G401 (cell line): ENCODE measurements at regions not wholly inside any gene's neighbourhood (a gene's known extent, or its start where the extent isn't known, plus 50 kb on each side); places are given as distances from the start of the nearest gene placed in this dataset.

Experiments used
- DNase-seq: peaks from one replicate; pipeline ENCODE4 v3.0.0-alpha.2; 2015; ENCODE audit warnings: low spot score
- in situ Hi-C: cut with HindIII; loops from 2 replicates; pipeline ENCODE4 v1.10.0; 2016; ENCODE audit warnings: low sequenced_read_pairs, mixed read lengths

DNA sequence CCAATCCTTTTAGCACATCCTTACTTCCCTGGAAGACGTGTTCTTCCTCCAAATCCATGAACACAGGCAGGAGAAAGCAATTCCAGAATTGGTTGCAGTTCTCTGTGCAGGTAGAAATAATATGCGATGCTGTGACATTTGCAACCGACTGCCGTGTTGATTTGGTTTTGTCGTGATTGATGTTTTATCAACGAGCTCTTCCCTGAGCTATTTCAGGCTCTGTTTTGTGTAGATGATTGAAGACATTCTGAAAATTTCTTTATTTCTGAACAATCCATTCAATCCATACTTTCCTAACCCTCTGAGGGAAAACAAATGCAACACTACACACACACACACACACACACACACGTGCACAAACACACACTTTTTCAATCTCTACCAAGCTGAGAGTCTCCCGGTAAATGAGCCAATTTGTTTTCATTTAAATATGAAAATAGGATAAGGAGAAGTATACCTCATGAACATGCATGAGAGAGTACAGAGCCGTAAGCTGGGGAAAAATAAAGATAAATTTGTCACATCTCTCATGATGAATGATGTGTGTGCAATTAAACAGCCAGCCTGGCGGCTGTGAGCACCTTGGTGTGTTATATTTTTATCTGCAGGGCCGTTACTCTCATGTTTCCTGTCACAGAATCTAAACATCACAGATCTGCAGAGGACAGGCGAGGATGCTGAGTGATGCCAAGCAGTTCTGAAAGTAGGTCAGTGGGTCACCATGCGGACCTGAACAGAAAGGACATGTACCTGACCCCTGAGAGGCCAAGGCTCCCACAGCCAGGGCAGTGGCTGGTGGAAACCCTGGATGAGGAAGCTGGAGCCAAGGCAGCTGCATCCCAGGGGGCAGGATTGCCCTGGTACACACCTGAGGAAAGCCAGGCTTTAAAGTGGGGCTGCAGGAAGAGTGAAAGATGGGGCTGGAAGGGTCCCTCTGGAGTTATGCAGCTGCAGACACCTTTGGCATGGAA, 64.8 kb downstream of the PDCL3 start:
- no peak for DNase-seq
- in situ Hi-C loops: no loop called here

DNA sequence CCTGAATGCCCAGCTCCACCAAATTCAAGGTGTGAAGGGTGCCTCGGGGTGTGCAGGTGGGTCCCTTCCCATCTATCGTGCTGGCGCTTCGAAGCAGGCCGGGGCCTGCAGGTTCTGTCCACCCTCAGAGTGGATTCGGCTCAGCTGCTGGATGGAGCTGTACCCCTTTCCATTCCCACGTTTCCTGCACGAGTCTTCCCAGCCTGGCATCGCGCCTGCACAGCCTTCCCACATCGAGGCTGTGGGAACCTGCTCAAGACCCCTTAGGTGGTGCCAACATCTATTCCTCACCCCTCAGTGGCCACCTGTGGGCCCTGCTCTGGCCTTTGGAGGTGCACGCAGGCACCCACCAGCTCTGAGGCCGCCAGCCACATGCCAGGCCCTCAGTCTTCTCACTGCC, 65.7 kb downstream of the PDCL3 start:
- DNase-seq: no peak
- in situ Hi-C loops: no loop called here

DNA sequence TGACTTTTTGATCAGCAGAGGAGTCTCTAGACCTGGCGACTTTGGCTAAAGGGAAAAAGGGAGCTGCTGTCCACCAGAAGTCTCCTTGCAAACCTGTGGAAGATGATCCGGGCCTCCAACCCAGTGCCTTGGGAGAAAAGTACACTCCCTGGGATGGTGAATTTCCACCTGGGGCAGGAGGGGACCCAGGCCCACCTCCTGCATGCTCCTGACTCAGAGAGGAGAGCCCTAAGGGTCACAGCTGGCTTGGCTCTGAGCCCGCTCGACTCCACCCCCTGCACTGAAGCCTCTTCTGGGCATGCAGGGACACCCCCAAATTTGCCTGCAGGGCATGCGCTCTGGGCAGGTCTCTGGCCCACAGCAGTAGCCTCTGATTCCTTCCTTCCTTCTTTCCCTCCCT, 66.5 kb downstream of the PDCL3 start:
- no peak for DNase-seq
- in situ Hi-C loops: no loop called here

DNA sequence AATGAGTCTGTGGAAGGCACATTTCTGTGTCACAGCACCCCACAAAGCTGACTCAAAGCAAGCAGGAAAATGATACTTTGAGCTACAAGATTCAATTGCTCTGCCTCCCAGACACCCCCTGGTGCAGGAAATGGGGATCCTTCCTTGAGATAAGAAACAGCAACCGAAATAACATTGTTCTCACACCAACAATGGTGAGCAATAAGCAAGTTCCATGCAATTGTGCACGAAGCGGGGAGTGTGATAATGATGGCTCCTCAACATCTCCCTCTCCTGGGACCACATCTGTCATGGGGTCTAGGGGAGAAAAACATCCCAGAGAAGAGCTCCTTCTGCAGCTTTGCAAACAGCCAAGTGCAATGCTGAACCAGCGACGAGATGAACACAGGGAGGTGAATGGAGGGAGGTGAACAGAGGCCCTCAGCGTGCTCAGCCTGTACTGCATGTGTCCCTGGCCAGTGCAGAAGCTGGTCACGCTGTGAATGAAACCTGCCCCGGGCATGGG, 67.7 kb downstream of the PDCL3 start:
- DNase-seq: no peak
- in situ Hi-C loops: no loop called here

DNA sequence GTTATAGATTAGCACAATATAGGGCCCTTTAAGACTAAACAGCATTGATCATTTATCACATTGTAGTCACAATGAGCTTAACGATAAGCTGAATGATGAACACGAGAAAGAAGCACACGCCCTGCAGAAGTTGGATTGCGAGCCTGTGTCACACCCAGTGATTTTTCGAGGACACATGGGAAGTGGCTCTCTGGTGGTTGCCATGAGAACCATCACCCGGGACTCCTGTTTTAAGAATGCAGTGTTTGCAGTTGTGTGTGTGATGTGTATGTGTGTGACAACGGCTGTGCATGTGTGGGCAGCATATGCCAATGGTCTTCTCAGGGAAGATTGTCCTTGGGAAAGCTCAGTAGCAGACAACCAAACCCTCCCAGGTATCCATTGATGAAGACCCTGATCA, 69.2 kb downstream of the PDCL3 start:
- in situ Hi-C loops: no loop called here
- DNase-seq: no peak

DNA sequence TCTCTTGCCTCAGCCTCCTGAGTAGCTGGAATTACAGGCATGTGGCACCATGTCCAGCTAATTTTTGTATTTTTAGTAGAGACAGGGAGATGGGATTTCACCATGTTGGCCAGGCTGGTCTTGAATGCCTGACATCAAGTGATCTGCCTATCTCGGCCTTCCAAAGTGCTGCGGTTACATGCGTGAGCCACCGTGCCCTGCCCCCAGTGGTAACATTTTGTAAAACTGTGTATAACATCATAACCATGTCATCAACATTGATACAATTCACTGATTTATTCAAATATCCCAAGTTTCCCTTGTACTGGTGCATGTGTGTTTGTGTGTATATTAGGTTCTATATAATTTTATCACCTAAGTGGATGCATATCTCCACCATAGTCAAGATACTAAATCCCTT, 70.0 kb downstream of the PDCL3 start:
- no peak for DNase-seq
- in situ Hi-C loops: no loop called here

DNA sequence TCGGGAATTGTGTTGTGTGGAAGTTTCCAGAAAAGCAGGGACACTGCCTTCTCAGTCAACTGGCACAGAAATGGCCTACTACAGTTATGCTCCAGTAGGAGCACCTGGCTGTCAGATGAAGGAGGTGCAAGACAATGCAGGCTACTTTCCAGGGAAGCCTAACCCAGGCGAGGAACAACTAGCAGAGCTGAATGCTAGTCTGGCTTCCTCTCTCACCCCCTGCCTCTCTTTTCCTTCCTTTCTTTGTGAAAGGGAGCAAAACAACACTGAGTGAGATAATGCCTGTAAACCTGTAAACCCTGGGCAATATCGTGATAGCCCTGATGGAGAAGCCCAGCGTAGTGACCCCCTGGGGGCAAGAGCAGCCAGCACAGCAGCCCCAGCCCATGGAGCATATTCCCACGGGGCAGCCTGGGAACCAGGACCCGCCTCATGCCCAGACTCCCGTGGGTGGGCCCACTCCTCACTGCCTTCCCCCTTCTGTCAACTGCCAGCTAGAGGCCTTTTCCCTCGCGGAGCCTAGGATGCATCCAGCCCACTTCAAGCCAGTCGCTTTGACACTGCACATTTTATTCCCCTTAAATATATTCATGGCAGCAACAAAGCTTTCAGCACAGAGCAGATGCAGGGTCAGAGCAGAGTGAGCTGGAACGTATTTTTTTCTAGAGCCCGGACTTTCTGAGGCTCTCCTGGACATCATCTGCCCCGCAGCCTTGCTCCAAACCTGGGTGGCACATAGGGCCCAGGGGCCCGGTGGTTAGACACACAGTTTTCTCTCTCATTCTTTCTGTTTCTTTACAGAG, 77.0 kb downstream of the PDCL3 start:
- DNase-seq: no peak
- in situ Hi-C loops: no loop called here

DNA sequence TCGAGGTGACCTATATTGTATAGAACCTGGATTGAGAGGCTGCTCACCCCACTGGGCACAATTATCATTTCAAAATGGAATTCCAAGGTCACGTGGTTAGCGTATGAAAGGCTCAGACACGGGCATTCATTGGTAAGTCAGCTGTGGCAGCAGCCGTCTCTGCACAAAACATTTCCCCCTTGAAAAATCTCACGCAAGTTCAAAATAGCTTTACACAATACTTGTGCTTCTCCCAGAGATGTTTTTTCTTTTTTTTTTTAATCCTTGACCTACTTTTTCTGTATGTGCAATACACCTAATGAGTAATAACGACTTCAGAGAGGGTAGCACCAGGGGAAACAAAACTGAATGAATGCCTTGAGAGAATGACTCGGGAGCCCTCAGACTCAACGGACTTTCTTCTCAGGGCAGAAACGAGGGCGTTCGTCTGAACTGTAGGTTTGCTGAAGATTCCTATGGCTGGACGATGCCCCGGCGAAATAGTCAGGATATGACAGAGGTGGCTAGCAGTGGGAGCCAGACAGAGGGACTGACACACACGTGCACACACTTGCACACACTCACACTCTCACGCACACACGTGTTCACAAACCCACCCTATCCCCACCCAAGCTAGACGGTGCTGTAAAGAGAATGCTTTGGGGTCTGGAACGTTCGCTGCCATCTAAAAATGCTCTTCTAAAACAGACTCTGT, 77.8 kb downstream of the PDCL3 start:
- DNase-seq: no peak
- in situ Hi-C loops: no loop called here

DNA sequence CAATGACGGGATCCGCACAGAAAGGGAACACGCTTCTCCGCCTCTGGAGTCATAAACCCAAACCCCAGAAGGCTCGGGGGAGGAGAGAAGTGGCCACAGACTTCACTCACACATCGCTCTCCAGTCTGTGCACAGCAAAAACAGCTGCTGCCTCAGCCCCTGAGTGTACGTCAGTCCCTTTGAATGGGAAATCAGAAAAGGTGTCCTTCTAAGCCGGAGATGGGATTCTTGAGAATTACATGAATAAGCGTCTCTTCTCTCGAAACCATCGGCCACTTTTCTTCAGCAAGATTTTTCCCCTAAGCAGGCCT, 78.3 kb downstream of the PDCL3 start:
- in situ Hi-C loops: no loop called here
- DNase-seq: no peak

DNA sequence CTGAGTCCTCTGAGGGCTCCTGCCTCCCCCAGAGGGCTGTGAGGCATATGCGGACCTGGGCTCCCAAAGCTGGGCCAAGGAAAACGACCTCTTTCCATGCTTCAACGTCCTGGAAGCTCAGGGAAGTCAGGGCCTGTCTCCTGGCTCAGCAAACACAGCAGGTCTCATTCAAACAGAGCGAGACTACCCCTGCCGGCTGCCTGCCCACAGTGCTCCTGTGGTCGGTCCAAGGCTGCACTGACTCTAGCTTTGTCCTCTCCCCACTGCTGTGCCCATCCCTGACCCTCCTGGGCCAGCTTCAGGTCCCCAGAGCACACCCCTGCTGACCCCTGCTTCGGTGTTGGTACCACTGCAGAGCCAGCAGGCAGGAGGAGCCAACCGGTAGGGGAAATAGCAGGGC, 79.6 kb downstream of the PDCL3 start:
- in situ Hi-C loops: no loop called here
- DNase-seq: no peak

DNA sequence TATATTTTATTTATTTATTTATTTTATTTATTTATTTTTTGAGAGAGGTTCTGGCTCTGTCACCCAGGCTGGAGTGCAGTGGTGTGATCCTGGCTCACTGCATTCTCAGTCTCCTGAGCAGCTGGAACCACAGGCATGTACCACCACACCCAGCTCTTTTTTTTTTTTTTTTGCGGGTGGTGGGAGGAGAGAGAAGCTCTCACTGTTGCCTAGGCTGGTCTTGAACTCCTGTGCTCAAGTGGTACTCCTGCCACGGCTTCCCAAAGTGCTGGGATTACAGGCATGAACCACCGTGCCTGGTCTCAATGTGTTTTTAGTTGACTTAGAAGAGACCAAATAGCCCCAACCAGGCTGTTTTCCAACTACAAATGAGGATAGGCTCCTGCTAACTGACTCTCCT, 80.7 kb downstream of the PDCL3 start:
- DNase-seq: no peak
- in situ Hi-C loops: no loop called here

DNA sequence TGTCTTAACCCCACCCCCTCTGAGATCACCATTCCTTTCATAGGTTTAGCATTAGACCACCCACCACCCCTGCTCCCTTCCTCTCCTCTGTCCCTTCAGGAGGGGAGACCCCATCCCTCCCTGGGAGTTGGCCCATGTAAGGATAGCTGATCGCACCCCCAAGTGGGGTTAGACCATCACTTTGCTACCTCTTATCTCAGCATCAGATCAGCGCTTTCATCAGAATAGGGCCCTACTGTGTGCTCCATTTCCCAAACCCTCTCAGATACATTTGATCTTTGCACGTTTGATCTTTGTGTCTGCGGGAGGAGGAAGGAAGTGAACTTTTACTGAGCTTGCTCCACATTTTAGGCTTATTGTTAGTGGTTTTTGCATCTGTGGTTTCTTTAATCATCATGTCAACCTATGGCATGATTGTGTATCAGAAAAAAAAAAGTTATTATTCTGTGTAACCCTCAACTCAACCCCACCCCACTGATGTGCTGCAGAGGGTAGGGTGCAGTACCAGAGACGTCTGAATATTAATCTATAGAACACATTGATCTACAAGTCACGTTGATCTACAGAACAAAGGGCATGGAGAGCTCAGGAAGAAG, 81.2 kb downstream of the PDCL3 start:
- in situ Hi-C loops: no loop called here
- no peak for DNase-seq

DNA sequence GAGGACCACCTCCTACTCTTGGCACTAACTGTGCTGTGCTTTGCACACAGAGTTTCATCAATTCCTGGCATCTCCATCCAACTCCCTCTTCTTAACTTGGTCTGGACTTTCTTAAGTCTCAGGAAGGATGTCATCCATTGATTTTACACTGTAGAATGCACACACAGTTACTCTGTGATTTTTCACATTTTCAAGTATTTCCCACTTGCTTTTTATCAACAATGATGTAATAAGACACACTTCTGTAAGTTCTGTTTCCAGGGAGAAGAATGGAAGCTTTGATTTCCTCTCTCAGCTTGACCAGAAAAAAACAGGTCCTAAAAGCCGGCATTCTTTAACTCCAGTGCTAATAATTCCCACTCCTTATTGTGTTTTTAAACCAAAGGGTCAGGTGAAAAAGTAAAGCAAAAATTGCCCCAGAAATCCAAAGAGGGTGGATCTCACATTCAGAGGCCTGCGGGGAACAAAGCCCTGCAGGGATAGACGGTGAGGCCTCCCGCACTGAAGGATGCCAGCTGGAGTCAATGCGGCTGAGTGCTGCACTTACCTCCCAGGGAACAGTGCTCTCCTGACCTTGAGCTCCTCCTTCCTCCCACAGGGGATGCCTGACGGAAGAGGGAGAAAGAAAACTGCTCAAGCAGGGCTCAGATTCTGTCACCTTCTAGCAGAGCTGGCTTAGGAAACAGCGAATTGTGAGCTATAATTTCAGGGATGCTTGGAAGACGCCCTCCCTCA, 83.1 kb downstream of the PDCL3 start:
- DNase-seq: no peak
- in situ Hi-C loops: no loop called here

DNA sequence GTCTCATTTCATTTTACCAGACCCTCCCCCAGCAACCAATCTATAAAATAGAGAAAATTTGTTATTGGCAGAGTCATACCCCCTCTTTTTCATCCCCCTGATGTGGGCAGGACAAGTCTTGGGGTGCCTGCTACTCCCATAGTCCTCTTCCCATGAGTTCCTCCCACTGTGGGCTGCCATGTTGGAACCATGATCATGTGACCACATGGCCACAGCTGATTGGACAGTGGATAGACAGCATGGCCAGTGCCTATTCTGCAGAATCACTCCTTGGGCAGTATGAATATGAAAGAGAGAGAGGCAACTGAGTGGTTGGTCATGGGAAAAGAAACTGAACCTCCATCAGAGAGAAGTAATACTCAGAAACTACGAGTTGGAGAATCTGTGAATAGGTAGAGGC, 84.9 kb downstream of the PDCL3 start:
- DNase-seq: no peak
- in situ Hi-C loops: no loop called here

DNA sequence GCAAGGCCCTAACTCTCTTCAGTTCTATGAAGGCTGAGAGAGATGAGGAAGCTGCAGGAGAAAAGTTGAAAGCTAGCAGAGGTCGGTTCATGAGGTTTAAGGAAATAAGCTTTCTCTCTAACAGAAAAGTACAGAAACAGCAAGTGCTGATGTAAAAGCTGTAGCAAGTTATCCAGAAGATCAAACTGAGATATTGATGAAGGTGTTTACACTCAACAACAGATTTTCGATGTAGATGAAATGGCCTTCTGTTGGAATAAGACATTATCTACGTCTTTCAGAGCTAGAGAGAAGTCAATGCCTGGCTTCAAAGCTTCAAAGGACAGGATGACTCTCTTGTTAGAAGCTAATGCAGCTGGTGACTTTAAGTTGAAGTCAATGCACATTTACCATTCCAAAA, 87.4 kb downstream of the PDCL3 start:
- in situ Hi-C loops: no loop called here
- no peak for DNase-seq

DNA sequence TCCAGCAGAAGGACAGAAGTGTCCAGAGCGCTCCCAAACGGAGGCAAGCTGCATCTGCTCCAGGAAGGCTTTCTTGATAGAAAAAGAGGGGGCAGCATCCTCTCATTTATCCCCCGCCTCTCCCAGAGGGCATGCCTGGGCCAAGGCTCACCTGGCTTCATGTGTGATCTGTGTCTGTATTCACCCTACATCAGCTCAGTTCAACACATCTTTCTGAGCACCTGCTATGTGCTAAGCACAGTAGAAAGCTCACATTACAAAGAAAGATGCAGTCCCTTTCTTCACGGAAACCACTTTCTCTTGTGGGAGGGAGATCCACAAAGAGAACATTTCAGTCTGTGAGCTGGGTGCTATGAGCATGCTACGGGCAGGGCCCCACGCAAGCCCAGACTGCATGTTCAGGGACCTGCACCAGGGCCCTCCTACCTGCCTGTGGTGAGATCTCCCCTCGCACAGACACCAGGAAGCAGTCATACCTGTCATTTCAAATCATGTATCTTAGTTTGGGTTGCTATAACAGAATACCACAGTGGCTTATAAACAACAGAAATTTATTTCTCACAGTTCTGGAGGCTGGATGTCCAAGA, 90.7 kb downstream of the PDCL3 start:
- no peak for DNase-seq
- in situ Hi-C loops: no loop called here

DNA sequence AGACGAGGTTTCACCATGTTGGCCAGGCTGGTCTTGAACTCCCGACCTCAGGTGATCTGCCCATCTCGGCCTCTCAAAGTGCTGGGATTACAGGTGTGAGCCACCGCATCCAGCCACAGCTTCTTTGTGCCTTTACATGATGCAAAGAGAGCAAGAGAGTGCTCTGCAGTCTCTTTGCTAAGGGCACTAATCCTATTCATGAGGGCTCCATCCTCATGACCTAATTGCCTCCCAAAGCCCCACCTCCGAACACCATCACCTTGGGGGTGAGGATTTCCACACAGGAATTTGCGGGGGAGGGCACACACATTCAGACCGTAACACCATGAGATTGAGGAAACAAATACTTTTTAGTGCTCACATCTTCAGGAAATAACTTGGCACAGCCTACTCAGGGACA, 91.8 kb downstream of the PDCL3 start:
- in situ Hi-C loops: no loop called here
- no peak for DNase-seq

DNA sequence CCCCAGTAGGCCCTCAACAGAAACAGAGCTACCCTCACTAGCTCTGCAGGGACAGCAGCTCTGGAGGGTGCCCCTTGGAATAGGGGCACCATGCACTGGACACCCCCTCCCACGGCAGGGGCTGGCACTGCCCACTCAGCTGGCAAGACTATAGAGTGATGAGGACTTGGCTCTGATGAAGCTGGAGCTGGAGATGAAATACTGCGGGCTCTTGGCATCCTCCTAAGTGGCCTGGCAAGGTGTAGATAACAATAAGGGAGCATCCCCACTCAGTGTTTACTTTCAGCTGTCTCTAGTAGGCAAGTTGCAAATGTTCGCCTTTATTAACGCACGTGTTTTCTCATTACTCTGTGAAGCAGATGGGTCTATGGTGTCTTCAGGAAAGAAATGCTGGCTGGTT, 92.7 kb downstream of the PDCL3 start:
- in situ Hi-C loops: no loop called here

More for the DNA sequence above, 92.7 kb downstream of the PDCL3 start:
- no peak for DNase-seq
